ENCODE measurements at regions not wholly inside any gene's neighbourhood (a gene's known extent, or its start where the extent isn't known, plus 50 kb on each side); places are given as distances from the start of the nearest gene placed in this dataset.

DNA sequence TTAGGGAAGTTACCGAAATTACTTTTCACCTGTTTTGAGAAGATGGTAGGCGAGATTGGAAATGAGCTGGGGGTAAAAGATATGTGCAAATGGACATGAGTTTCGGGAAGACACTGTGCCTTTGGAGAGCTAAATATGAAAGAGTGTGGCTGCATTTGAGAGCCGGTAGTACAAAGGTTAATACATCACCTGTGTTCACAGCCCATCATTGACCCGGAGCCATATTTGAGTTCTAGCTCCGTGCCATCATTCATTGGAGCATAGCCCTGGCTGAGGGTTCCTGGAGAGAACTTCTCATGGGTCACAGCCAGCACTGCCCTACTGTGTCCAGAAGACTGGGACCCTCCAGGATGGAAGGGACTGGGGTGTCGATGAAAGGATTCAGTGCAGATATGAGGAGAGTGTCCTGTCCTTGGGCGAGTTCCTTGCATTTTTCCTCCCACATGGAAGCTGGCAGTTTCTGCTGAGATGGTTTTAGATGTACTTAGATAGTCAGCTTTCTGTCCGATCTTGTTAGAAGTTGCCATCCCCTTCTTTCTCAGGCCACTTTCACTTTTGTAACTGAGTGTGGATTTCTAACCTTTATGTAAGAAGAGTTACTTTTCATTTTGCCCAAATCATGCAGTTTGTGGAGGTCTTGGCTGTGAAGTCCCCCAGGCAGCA, 138.8 kb downstream of the JCAD start:
- FAIRE-seq (no peak), ATAC-seq (no peak), DNase-seq (ENCODE audit: low read depth, low spot score) (no peak)
- no TSS peak for BruUV-seq (replicated peaks)
- no peak overlapping the region for H3K4me2 ChIP-seq (ENCODE audit: control insufficient read depth, insufficient read depth)
- WGBS (ENCODE audit: insufficient coverage, insufficient replicate concordance, low lambda C conversion rate, missing lambda C conversion rate) = 19% methylated on average over 9 of the region's 9 CpGs
- no peaks in the 10 kb centered on the region for H3K79me2 ChIP-seq (ENCODE audit: control insufficient read depth, insufficient read depth, low read length)
- no peaks in the 10 kb centered on the region for H3K36me3 ChIP-seq (ENCODE audit: control insufficient read depth in 2 of 2, insufficient read depth in 2 of 2, low read length in 1 of 2)
- TF ChIP-seq BMI1 (IDR thresholded peaks at IDR 0.05; ENCODE audit: borderline replicate concordance) = no peak
- TF ChIP-seq, protein P1, sequence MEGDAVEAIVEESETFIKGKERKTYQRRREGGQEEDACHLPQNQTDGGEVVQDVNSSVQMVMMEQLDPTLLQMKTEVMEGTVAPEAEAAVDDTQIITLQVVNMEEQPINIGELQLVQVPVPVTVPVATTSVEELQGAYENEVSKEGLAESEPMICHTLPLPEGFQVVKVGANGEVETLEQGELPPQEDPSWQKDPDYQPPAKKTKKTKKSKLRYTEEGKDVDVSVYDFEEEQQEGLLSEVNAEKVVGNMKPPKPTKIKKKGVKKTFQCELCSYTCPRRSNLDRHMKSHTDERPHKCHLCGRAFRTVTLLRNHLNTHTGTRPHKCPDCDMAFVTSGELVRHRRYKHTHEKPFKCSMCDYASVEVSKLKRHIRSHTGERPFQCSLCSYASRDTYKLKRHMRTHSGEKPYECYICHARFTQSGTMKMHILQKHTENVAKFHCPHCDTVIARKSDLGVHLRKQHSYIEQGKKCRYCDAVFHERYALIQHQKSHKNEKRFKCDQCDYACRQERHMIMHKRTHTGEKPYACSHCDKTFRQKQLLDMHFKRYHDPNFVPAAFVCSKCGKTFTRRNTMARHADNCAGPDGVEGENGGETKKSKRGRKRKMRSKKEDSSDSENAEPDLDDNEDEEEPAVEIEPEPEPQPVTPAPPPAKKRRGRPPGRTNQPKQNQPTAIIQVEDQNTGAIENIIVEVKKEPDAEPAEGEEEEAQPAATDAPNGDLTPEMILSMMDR (IDR thresholded peaks at IDR 0.05 in 2 of 3, conservative IDR thresholded peaks at IDR 0.05 in 1 of 3; ENCODE audit: control insufficient read depth in 2 of 3, extremely low read depth in 1 of 3, insufficient read depth in 1 of 3, low read depth in 3 of 3, low read length in 3 of 3) = no peak
- TF ChIP-seq, protein P2, sequence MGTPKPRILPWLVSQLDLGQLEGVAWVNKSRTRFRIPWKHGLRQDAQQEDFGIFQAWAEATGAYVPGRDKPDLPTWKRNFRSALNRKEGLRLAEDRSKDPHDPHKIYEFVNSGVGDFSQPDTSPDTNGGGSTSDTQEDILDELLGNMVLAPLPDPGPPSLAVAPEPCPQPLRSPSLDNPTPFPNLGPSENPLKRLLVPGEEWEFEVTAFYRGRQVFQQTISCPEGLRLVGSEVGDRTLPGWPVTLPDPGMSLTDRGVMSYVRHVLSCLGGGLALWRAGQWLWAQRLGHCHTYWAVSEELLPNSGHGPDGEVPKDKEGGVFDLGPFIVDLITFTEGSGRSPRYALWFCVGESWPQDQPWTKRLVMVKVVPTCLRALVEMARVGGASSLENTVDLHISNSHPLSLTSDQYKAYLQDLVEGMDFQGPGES (IDR thresholded peaks at IDR 0.05) = no peak
- TF ChIP-seq, protein P3, sequence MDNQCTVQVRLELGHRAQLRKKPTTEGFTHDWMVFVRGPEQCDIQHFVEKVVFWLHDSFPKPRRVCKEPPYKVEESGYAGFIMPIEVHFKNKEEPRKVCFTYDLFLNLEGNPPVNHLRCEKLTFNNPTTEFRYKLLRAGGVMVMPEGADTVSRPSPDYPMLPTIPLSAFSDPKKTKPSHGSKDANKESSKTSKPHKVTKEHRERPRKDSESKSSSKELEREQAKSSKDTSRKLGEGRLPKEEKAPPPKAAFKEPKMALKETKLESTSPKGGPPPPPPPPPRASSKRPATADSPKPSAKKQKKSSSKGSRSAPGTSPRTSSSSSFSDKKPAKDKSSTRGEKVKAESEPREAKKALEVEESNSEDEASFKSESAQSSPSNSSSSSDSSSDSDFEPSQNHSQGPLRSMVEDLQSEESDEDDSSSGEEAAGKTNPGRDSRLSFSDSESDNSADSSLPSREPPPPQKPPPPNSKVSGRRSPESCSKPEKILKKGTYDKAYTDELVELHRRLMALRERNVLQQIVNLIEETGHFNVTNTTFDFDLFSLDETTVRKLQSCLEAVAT (IDR thresholded peaks at IDR 0.05) = no peak
- TF ChIP-seq BRCA1 (IDR thresholded peaks at IDR 0.05; ENCODE audit: low read depth, low read length) = no peak
- in situ Hi-C loops (cut with MboI) (no loop called here), intact Hi-C loops (cut with micrococcal nuclease; ENCODE audit: unreplicated experiment) (no loop called here)
- H3K4me1 ChIP-seq (ENCODE audit: control insufficient read depth, insufficient read depth, low read length) = no peaks in the 10 kb centered on the region
- no peaks in the 10 kb centered on the region for H4K20me1 ChIP-seq (ENCODE audit: control insufficient read depth, insufficient read depth)
- ChIA-PET RAD21 (ENCODE audit: unreplicated experiment) (no interaction called here), POLR2A (no interaction called here), SMC1A (ENCODE audit: uncharacterized antibody, unreplicated experiment) (interaction anchor here (1.0 kb wide), 1 partner anchor 24 kb away, joined by 3 read pairs; no protein-coding TSS in a partner anchor), CTCF (no interaction called here)
- H2AFZ ChIP-seq (ENCODE audit: control insufficient read depth, low read depth, low read length) = no peak overlapping the region
- no peaks in the 10 kb centered on the region for H3K9me3 ChIP-seq (replicated peaks; ENCODE audit: control insufficient read depth, insufficient read depth, low read length)
- H3K27me3 ChIP-seq (replicated peaks in 1 of 2; ENCODE audit: control insufficient read depth in 2 of 2, insufficient read depth in 2 of 2, low read length in 1 of 2) = no peaks in the 10 kb centered on the region; a peak in 3 of 4 replicates
- H3K9ac ChIP-seq (ENCODE audit: control insufficient read depth, insufficient read depth, low read length) = no peak overlapping the region
- H3K4me3 ChIP-seq = no peak overlapping the region
- no peak overlapping the region for H3K27ac ChIP-seq (ENCODE audit: control insufficient read depth, insufficient read depth)
